CD4-positive, alpha-beta T cell treated with Interleukin-15 for 4 hours (primary cell): ENCODE measurements at regions not wholly inside any gene's neighbourhood (a gene's known extent, or its start where the extent isn't known, plus 50 kb on each side); places are given as distances from the start of the nearest gene placed in this dataset.

Experiments
- DNase-seq: peaks from one replicate; pipeline ENCODE4 v3.0.0-alpha.2; 2020; ENCODE audit warnings: low spot score

DNA sequence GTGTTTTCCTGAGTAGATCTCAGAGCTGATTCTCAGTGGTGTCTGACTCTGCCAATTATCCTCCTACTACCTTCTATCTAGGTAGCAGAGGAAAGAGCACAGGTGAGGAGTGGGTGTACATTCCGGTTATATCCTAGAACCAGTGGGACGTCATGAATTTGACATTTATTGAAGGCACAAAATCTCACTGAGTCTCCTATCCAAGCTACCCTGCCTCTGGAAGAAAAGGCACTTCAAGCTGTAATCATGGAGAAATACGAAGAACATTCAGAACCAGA is 952.2 kb downstream of the TUSC7 start:
- no peak for DNase-seq

GRCh38 chr3:117665296-117665695 is 955.7 kb downstream of the TUSC7 start:
- no peak for DNase-seq

- no peak for DNase-seq
These were observed 956.7 kb downstream of the TUSC7 start for GRCh38 chr3:117666325-117666724.

GRCh38 chr3:117666812-117667211 is 957.2 kb downstream of the TUSC7 start:
- no peak for DNase-seq

DNA sequence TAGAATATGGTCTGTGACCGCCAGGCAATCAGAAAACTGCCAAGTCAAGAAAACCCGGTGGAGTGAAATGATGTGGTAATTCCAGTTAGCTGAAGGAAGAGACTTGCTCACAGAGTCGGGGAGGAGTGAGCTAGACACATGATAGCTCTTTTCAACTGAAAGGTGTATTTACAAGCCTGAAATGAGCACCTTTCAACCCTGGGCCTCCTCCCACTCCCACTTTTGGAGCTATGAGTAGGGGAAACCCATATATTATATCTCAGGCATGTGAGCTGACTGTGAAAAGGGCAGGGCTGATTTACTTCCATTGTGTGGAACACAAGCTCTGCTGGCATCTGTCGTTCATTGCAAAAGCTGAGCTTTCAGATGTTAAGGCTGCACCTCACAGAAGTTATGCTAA is 960.2 kb downstream of the TUSC7 start:
- DNase-seq, result no peak

- DNase-seq, result no peak
These were observed 962.2 kb downstream of the TUSC7 start for GRCh38 chr3:117671722-117672318.

- DNase-seq, result no peak
These were observed 964.7 kb downstream of the TUSC7 start for GRCh38 chr3:117674321-117674720.

DNA sequence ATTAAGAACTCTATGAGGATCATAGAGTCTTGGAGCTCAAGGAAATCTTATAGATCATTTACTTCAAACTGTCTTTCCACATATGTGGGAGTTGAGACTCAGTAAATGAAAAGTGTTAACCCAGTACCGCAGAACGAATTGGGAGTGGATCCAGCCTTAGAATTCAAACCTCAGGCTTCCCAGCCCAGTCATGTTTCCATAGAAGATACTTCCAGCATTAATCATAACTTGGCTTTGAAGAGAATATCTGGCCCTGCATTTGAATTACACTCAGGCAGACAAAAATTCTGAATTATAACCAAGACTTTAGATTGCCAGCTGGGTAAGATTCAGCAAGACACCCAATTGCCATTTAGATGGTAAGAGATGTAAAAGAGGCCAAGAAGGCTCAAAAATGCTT is 972.0 kb downstream of the TUSC7 start:
- no peak for DNase-seq

DNA sequence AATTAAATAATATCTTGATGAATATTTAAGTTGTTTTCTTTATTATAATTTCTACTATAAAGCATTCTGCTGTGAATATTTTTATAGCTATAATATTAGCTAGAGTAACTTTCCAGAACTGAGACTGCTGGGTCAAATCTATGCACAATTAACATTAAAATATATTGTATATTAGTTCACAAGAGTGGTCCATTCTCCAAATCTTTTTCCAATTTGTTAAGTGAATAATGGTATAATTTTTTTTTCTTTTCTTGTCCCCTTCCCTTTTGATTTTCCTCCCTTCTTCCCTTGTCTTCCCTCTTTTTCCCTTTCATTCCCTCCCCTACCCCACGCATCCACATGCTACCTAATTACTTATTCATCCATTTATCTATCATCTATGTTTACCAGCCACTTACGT is 977.5 kb downstream of the TUSC7 start:
- no peak for DNase-seq

GRCh38 chr3:117688583-117688982 is 979.0 kb downstream of the TUSC7 start:
- DNase-seq, result no peak

DNA sequence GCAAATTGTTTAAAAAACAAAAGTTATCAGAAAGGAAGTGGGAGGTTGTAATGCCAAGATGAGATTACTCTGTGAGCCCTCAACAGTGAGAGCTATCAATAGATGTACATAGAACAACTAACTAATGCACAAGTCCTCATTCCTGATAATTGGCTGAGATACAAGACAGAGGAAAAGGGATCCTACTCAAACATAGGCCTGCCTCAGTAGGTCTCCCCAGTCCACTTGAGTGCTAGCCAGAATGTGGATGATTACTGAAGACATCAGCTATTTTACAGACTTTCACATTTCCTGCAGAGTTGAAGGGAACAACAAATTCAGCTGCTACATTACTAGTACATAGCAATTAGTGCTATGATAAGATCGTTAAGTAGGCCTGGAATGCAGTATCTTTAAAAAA is 981.9 kb downstream of the TUSC7 start:
- DNase-seq, result no peak

DNA sequence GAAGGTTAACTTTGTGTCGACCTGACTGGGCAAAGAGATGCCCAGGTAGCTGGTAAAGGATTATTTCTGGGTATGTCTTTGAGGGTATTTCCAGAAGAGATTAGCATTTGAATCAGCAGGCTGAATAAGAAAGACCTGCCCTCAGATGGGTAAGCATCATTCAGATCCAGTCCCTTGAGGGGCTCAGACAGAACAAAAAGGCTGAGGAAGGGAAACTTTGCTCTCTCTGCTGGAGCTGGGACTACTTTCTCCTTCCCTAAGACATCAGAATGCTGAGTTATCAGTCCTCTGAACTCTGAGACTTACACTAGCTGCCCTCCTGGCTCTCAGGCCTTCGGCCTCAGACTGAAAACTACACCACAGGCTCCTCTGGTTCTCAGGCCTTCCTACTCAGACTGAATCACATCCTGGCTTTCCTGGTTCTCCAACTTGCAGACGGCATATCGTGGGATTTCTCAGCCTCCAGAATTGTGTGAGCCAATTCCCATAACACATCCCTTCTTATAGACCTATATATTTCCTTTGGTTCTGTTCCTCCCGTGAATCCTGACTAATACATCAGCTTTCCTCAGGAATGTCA is 982.9 kb downstream of the TUSC7 start:
- DNase-seq, result no peak

- DNase-seq, result no peak
These were observed 985.7 kb downstream of the TUSC7 start for GRCh38 chr3:117695321-117695720.

DNA sequence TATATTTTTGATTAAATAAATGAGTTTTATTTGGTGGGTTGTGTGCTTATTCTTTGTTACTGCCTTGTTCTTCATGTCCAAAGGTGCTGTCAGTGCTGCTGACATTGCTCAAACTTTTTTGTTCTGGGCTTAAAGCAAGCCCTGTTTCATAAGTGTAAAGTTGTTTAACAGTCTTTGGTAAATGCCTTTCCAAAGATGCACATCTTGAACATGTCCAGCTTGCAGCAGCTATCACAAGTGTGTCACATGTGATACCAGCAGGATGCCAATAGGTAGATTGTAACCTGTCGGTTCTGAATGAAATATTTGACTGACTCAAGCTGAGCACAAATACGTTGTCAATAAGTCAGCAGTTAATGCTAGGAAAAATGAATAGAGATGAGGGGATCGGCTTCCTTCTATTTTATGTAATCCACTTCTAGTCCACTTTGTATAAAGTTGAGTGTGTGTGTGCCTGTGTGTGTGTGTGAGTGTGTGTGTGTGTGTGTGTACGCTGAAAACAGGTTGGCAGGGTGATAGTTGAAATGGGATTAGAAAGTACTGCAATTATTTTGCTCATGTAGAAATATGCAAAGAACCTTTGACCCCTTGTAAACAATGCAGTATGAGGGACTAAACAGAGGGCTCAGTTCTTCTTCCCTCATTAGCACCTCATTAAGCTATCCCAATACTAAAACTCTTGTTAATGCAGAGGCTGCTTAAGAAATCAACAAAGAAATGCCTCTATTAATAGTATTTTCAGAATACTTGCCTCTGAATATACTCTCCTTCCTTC is 986.5 kb downstream of the TUSC7 start:
- DNase-seq, result no peak

DNA sequence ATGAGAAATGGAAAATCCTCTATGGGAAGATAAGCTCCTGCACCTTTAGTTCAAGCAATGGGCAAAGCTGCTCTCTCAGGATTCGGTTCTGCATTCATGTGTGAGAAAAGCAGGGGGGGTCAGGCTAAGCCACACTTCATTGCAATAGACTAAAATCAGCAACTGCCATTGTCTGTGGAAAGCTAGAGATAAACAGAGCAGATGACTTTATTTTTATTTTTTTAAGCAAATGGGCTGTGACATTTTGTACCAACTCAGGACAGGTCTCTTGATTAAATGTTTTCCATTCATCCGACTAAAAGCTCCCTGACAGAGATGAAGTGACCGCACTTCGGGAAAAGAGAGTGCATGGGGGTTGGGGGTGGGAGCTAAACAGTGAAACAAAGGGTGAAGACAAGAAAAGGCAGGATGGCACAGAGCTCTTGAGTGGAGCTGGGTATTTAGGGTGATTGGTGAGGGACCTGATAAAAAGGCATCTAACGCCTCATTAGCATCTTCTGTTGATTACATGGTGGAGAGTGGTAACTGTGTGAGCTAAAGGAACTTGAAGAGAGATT is 987.4 kb downstream of the TUSC7 start:
- DNase-seq, result no peak

DNA sequence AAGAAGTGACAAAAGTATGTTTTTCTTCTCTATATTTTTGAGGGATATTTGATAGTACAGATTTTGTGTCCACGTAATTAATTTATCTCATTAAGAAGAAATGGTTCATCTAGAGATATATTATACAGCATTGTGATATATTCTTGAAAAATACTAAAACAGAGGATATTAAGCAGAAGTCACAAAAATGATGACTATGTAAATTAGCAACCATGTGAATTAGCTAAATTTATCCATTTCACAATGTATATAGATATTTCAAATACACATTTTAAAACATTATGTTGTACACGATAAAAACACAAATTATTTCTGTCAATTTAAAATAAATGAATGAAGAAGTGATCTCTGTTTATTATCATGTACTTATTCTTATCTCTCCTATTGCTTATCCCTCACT is 989.5 kb downstream of the TUSC7 start:
- no peak for DNase-seq

DNA sequence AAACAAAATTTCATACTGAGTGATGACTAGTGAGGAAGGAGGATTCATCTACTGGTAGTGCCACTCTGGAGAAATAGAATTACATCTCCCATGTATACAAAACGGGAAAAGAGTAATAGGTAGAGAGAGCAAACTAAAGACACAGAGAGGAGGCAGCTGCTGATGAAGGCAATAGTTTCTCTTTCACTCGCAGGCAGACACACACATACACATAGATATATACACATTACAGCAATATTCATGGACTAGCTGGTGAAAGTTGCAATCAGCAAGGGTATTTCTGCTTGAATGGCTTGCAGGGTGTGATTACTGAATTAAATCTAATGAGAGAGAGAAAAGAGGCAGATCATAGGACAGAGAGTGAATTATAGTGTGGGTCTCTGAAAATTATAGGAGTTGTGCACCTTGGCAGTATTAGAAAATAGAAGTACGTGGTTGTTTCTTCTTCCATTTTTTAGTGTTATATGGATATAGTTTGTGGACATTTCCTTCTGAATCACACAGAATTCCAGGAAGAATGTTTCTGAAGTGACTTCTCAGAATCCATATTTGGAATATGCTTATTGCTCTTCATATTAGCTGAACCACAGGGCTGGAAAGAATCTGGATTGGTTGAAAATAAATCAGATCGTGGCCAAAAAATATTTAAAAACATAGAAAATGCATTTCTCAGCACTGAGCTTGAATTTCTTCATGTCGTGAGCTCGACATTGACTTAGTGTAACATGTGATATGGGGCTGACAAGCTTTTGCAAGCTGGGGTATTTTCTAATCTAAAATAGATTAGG is 991.2 kb downstream of the TUSC7 start:
- DNase-seq, result no peak

- no peak for DNase-seq
These were observed 995.4 kb downstream of the TUSC7 start for GRCh38 chr3:117705011-117705410.

- no peak for DNase-seq
These were observed 996.5 kb downstream of the TUSC7 start for GRCh38 chr3:117706037-117706436.

DNA sequence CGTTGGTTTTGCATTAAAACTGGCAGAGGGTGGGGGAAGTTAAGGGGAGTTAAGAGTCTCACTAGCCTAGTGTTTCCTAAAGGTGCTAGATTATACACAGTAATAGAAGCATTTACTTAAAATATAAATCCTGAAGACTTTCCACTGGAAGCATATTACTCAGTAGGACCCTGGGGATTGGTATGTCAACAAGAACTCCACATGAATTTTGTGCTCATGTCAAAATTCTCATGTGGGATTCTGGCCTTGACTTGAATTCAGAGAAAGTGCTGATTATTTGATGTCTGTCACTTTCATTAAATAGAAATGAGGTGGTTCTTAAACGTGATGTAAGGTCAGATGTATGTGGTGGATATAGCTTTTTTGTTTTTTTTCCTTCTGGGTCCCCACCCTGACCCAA is 997.2 kb downstream of the TUSC7 start:
- no peak for DNase-seq

- no peak for DNase-seq
These were observed 999.0 kb downstream of the TUSC7 start for GRCh38 chr3:117708601-117709000.

DNA sequence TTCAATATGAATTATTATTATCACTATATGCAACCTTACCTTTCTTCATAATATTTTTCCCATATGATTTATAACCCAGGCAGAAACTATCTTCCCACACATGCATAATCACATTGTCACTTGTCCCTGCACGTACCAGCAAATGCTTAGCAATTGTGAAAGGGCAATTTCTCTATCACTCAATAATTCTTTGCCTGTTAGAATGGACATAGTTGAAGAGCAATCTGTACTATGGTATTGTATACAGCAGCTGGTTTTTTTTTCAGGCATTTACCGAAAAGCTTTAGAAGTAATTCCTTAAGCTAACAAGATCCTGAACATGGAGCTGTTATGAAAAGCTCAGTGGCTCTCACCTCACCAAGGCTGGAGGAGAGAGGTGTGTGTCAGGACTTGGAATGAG is 999.5 kb downstream of the TUSC7 start:
- DNase-seq, result no peak

- no peak for DNase-seq
These were observed 1000.9 kb downstream of the TUSC7 start for GRCh38 chr3:117710501-117710900.
